BLaER1 (cell line): ENCODE measurements at regions not wholly inside any gene's neighbourhood (a gene's known extent, or its start where the extent isn't known, plus 50 kb on each side); places are given as distances from the start of the nearest gene placed in this dataset.

Experiments
- H3K27ac ChIP-seq: shearing (Covaris generic); formaldehyde crosslinking; 2 replicates; pipeline ENCODE4 v1.8.1; 2022
- H3K27me3 ChIP-seq: shearing (Covaris generic); formaldehyde crosslinking; 2 replicates; pipeline ENCODE4 v1.8.1; 2022
- H3K36me3 ChIP-seq: shearing (Covaris generic); formaldehyde crosslinking; 2 replicates; pipeline ENCODE4 v1.8.1; 2022
- H3K4me1 ChIP-seq: shearing (Covaris generic); formaldehyde crosslinking; 2 replicates; pipeline ENCODE4 v1.8.1; 2022
- H3K4me2 ChIP-seq: shearing (Covaris generic); formaldehyde crosslinking; 2 replicates; pipeline ENCODE4 v1.8.1; 2022
- H3K4me3 ChIP-seq: shearing (Covaris generic); formaldehyde crosslinking; 2 replicates; pipeline ENCODE4 v1.8.1; 2022
- H3K9ac ChIP-seq: shearing (Covaris generic); formaldehyde crosslinking; 2 replicates; pipeline ENCODE4 v1.8.1; 2022
- H3K9me3 ChIP-seq: shearing (Covaris generic); formaldehyde crosslinking; 2 replicates; pipeline ENCODE4 v1.8.1; 2022
- H4K20me1 ChIP-seq: shearing (Covaris generic); formaldehyde crosslinking; 2 replicates; pipeline ENCODE4 v1.8.1; 2022
- Cebpa-rat ChIP-seq: shearing (Covaris generic); IDR thresholded peaks from 2 replicates; pipeline ENCODE4 v1.8.1; 2022

DNA sequence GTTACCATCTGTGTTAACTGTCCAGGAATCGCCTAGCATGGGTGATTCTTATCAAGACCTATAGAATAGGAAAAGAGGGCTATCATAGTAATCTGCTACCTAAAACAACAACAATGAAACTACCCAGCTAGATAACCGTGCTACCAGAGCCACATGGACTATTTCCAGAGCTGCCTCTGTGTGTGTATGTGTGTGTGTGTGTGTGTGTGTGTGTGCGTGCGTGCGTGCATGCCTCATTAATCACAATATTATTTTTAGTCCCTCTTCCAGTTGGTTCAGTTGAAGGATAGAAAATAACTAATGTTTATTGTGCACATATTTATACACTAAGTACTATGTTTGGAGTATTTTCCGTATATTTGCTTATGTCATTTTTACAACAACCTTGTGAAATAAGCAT is 201.1 kb downstream of the SP3 start:
- H3K27me3 ChIP-seq, result no peaks in the 10 kb centered on the region
- no peaks in the 10 kb centered on the region for H3K9me3 ChIP-seq
- H3K4me1 ChIP-seq, result peaks cover 19% of the 10 kb centered on the region
- H3K4me2 ChIP-seq, result peak overlapping the region; percentile 14; the same call in 1 of the 2 replicates
- TF ChIP-seq Cebpa-rat, result no peak
- no peak overlapping the region for H3K27ac ChIP-seq
- H3K36me3 ChIP-seq, result no peaks in the 10 kb centered on the region
- H3K4me3 ChIP-seq, result no peak overlapping the region
- H4K20me1 ChIP-seq, result no peaks in the 10 kb centered on the region
- H3K9ac ChIP-seq, result no peak overlapping the region

DNA sequence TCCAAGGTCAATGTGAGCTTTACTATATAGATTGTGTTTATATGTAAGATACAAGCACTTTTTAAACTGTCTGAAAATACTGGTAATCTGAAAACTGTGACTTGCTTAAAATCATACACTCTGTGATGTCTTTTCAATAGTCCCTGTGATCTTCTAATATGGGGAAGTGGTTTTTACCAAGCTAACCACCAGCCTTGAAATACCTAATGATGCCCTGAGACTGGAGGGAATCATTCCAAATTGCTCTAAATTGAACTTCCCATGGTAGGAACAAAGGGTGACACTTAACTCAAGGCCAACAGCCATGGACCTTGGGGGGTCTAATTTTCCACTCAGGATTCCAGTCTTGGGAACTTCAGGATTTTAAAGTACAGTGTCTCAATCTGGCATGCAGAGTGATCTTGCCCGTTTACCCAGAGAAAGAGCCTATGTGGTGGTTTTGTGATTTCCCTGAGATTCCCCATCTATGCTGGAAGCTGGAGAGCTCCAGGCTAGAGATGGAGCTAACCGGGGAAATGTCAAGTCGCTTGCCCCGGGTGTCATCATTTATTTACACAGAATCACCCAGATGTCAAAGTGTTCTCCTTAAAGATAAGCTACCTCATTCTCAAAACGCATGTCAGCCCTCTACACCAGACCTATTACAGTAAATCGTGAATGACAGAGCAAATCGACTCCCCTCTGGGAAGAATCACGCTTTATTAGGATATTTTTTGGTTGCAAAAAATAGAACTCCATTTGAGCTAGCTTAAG is 198.5 kb downstream of the SP3 start:
- Histone ChIP-seq H3K36me3 (no peaks in the 10 kb centered on the region), H3K9ac (no peak overlapping the region), H3K4me3 (no peak overlapping the region), H3K27ac (no peak overlapping the region), H3K9me3 (no peaks in the 10 kb centered on the region), H3K4me1 (peaks cover 19% of the 10 kb centered on the region), H4K20me1 (no peaks in the 10 kb centered on the region), H3K27me3 (no peaks in the 10 kb centered on the region), H3K4me2 (peak overlapping the region; percentile 15; the same call in 1 of the 2 replicates)
- TF ChIP-seq Cebpa-rat, result no peak

DNA sequence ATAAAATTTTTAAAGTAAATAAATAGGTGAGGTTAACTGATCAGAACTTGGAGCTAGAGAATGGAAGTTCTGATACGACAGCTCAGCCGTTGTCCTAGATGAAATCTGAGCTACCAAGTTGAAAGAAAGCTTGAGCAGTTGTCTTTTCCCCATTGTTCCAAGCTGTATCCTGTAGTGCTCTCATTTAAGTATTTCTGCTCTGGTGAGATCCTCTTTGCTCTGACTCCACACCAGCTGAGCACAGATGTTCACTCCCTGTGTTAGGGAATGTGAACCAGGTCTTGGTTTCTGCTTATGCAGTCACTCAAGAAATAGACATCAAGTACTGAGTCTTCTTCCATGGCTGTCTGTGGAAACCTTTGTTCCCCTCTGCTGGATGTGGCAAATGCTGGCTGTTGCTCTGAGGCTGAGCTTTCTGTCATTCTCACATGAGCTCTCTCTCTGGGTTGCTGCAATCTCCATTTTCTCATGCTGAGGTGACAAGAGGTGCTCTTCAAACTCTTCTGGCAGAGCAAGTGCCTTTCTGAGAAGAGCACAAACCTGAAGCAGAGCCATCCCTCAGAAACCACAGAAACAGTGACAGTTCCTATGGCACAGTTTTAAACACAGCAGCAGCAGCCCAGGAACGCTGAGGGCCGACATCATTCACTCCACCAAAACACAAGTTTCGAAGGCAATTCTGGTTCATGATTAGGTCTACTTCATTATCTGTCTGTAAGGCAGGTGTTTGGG is 194.1 kb downstream of the SP3 start:
- H3K36me3 ChIP-seq, result no peaks in the 10 kb centered on the region
- no peaks in the 10 kb centered on the region for H4K20me1 ChIP-seq
- H3K9me3 ChIP-seq, result no peaks in the 10 kb centered on the region
- no peak overlapping the region for H3K9ac ChIP-seq
- H3K4me3 ChIP-seq, result no peak overlapping the region
- no peaks in the 10 kb centered on the region for H3K27me3 ChIP-seq
- peaks cover 9% of the 10 kb centered on the region for H3K4me1 ChIP-seq
- H3K4me2 ChIP-seq, result no peak overlapping the region
- TF ChIP-seq Cebpa-rat, result no peak
- H3K27ac ChIP-seq, result no peak overlapping the region

DNA sequence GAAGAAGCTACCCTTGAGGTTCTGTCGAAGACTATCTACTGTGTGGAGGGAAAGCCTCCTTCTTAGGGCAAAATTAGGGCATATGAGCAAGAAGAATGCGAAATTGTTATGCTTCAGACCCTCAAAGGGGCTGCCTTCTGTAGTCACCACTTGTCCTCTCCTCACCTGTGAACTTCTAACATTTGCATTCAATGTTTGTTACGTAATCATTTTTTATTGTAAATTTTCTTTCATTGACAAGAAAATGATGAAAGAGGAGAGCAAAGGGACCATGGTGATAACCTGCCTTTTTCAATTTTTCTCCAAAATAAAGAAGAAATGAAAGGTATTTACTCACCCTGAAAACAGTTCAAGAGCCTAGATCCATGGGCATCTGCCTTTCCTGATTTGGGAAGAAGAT is 193.0 kb downstream of the SP3 start:
- Histone ChIP-seq H4K20me1 (no peaks in the 10 kb centered on the region), H3K36me3 (no peaks in the 10 kb centered on the region), H3K27me3 (no peaks in the 10 kb centered on the region), H3K4me3 (no peak overlapping the region), H3K9me3 (no peaks in the 10 kb centered on the region), H3K9ac (no peak overlapping the region), H3K27ac (no peak overlapping the region), H3K4me1 (no peaks in the 10 kb centered on the region), H3K4me2 (no peak overlapping the region)
- TF ChIP-seq Cebpa-rat, result peak; percentile 48; the same call in 1 of the 2 replicates

DNA sequence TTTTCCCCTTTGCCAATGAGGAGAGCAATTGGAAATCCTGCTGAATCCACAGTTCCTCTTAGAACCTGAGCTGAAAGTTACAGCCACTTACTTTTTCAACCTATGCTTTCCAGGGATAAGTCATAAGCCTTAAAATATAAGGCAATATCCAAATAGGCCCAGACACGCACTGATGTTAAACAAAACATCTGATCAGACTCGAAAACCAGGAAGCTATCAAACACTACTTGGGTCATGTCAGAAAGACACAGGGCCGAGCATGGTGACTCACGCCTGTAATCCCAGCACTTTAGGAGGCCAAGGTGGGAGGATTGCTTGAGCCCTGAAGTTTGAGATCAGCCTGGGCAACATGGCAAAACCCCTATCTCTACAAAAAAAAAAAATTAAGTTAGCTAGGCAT is 192.1 kb downstream of the SP3 start:
- Histone ChIP-seq H3K9ac (no peak overlapping the region), H3K4me1 (no peaks in the 10 kb centered on the region), H4K20me1 (no peaks in the 10 kb centered on the region), H3K4me3 (no peak overlapping the region), H3K27ac (no peak overlapping the region), H3K27me3 (no peaks in the 10 kb centered on the region), H3K4me2 (no peak overlapping the region), H3K36me3 (no peaks in the 10 kb centered on the region), H3K9me3 (no peaks in the 10 kb centered on the region)
- TF ChIP-seq Cebpa-rat, result no peak

DNA sequence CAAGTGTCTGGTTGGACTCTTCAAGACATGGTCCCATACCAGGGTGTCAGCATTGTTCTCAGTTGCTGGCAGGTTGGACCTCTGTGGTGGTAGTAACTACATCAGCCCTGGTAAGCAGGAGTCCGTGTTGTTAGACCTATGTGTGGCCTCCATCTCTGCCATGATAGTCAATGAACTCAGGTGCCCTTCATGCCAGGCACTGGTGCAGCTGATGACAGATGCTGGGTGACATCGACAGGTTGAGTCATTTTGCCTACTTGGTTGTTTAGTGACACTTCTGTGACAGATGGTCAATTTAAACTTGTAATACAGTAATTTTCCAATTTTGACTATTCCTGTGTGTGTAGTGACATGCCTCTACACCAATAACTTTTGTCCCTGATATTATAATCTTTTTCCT is 189.7 kb downstream of the SP3 start:
- no peaks in the 10 kb centered on the region for H3K27me3 ChIP-seq
- H3K9ac ChIP-seq, result no peak overlapping the region
- no peak overlapping the region for H3K4me2 ChIP-seq
- H3K4me3 ChIP-seq, result no peak overlapping the region
- H3K36me3 ChIP-seq, result no peaks in the 10 kb centered on the region
- no peaks in the 10 kb centered on the region for H4K20me1 ChIP-seq
- no peaks in the 10 kb centered on the region for H3K9me3 ChIP-seq
- H3K27ac ChIP-seq, result no peak overlapping the region
- TF ChIP-seq Cebpa-rat, result no peak
- H3K4me1 ChIP-seq, result no peaks in the 10 kb centered on the region

DNA sequence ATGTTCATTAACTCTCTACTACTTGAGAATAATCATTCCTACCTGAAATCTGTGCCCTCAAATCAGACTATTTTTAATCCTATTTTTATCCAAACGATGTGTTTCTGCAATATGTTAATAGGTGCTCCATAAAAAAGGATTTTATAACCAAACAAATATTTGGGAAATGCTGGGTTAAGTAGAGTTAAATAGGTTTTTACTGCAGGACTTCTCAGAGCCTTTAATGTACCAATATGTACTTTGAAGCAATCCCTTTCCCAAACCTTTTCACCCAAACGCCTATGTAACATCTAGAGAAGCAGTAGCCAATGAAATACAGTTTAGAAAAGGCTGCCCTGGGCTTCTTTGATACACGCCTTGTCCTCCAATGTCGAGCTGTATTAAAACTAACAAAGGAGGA is 182.5 kb downstream of the SP3 start:
- no peaks in the 10 kb centered on the region for H3K36me3 ChIP-seq
- H4K20me1 ChIP-seq, result no peaks in the 10 kb centered on the region
- no peaks in the 10 kb centered on the region for H3K9me3 ChIP-seq
- no peak overlapping the region for H3K4me2 ChIP-seq
- no peaks in the 10 kb centered on the region for H3K27me3 ChIP-seq
- TF ChIP-seq Cebpa-rat, result no peak
- no peak overlapping the region for H3K9ac ChIP-seq
- no peak overlapping the region for H3K27ac ChIP-seq
- no peaks in the 10 kb centered on the region for H3K4me1 ChIP-seq
- H3K4me3 ChIP-seq, result no peak overlapping the region

DNA sequence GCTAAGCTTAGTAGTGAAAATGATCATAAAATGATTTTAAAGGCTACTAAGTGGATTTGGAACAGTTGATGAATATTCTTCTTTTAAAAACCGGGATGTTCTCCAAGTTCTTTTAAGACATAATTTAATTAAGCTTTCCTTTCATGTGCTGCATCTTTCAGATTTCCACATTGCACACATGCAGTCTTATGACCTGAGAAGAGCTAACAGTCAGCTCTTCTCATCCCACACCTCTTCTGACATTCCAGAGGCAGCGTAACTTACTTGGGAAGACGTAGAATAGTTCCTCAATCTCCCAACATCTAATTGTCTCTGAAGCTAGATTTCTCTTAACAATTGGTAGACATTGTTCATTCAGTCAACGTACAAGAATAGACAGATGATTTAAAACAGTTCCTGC is 181.8 kb downstream of the SP3 start:
- H3K4me1 ChIP-seq, result no peaks in the 10 kb centered on the region
- H3K9me3 ChIP-seq, result no peaks in the 10 kb centered on the region
- H3K4me3 ChIP-seq, result no peak overlapping the region
- no peaks in the 10 kb centered on the region for H3K27me3 ChIP-seq
- H3K36me3 ChIP-seq, result no peaks in the 10 kb centered on the region
- no peak overlapping the region for H3K27ac ChIP-seq
- H3K4me2 ChIP-seq, result no peak overlapping the region
- no peak for TF ChIP-seq Cebpa-rat
- H3K9ac ChIP-seq, result no peak overlapping the region
- H4K20me1 ChIP-seq, result no peaks in the 10 kb centered on the region

DNA sequence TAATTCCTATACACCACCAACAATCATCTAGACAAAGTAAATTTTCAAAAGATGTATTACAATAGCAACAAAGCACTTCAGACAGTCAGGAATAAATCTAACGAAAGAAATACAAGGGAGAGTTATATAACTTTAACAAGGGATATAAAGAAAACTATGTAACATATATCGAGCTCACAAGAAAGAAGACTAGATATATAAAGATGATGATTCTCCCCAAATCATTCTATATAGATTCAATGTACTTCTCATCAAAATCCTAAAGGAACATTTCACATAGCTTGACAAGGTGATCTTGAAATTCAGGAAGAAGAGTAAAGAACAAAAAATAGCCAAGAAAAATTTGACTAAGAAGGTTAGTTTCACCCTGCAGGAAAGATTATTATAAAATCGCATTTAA is 179.4 kb downstream of the SP3 start:
- Histone ChIP-seq H3K9ac (no peak overlapping the region), H3K9me3 (no peaks in the 10 kb centered on the region), H3K4me2 (no peak overlapping the region), H3K36me3 (no peaks in the 10 kb centered on the region), H3K27ac (no peak overlapping the region), H3K27me3 (no peaks in the 10 kb centered on the region), H4K20me1 (no peaks in the 10 kb centered on the region), H3K4me1 (no peaks in the 10 kb centered on the region), H3K4me3 (no peak overlapping the region)
- no peak for TF ChIP-seq Cebpa-rat

DNA sequence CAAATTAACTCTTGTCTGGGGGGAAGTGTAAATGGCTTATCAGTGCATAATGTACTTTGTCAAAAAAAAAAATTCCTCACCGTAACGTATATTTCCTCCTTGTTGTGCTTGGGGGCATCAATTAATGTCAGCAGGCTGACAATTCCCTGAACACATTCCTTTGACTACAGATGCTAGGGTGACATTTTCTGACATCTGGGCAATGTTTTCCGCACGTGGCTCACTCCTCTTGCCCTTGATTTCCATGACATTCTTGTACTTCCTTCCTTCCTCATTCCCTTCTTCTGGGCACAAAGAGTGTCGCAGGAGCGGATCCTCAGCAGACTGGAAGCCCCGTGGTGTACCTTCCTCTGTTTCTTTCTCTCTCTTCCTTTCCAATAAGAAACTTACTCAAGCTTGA is 173.7 kb downstream of the SP3 start:
- Histone ChIP-seq H3K27ac (no peak overlapping the region), H3K4me2 (peak overlapping the region; percentile 39), H3K4me3 (no peak overlapping the region), H3K9me3 (no peaks in the 10 kb centered on the region), H3K4me1 (peaks cover 9% of the 10 kb centered on the region), H3K27me3 (no peaks in the 10 kb centered on the region), H4K20me1 (no peaks in the 10 kb centered on the region), H3K36me3 (no peaks in the 10 kb centered on the region), H3K9ac (no peak overlapping the region)
- no peak for TF ChIP-seq Cebpa-rat
